CD4-positive, alpha-beta T cell treated with Interleukin-17A for 1 hour (primary cell): ENCODE measurements at regions not wholly inside any gene's neighbourhood (a gene's known extent, or its start where the extent isn't known, plus 50 kb on each side); places are given as distances from the start of the nearest gene placed in this dataset.

Experiments
- DNase-seq: peaks from one replicate; pipeline ENCODE4 v3.0.0-alpha.2; 2020

GRCh38 chrX:51437521-51437920 is 58.9 kb downstream of the NUDT11 start:
- DNase-seq, result no peak

- no peak for DNase-seq
These were observed 61.3 kb downstream of the NUDT11 start for GRCh38 chrX:51435101-51435500.

GRCh38 chrX:51421972-51422597 is 74.3 kb downstream of the NUDT11 start:
- DNase-seq, result no peak

- peak; percentile 51 for DNase-seq
These were observed 75.8 kb downstream of the NUDT11 start for GRCh38 chrX:51420610-51421009.

- no peak for DNase-seq
These were observed 75.8 kb downstream of the NUDT10 start for GRCh38 chrX:51408462-51408861.

GRCh38 chrX:51407520-51408409 is 75.1 kb downstream of the NUDT10 start:
- no peak for DNase-seq

- DNase-seq, result no peak
These were observed 74.3 kb downstream of the NUDT10 start for GRCh38 chrX:51406688-51407519.

GRCh38 chrX:51404445-51404844 is 71.8 kb downstream of the NUDT10 start:
- DNase-seq, result no peak

- DNase-seq, result peak; percentile 68
These were observed 63.4 kb downstream of the NUDT10 start for GRCh38 chrX:51395810-51396728.

GRCh38 chrX:51395480-51395809 is 62.8 kb downstream of the NUDT10 start:
- DNase-seq, result no peak
